CD14-positive monocyte (primary cell): ENCODE measurements at regions not wholly inside any gene's neighbourhood (a gene's known extent, or its start where the extent isn't known, plus 50 kb on each side); places are given as distances from the start of the nearest gene placed in this dataset.

ENCODE experiments used
- DNase-seq, 3 donors: peaks; one replicate each; pipeline ENCODE4 v3.0.0-alpha.2; 2011 to 2022
- H2AFZ ChIP-seq: 2 replicates; pipeline ENCODE4 v1.6.0; 2012; ENCODE audit warnings: mild to moderate bottlenecking, low read depth, low read length, inconsistent platforms; ENCODE audit not compliant: insufficient read depth, poor library complexity, severe bottlenecking
- H3K27ac ChIP-seq, 2 donors: 1 replicate in 1 of 2; 2 replicates in 1 of 2; pipeline ENCODE4 v1.5.1; 2012 to 2013; ENCODE audit warnings: low read length in 2 of 2, control low read depth in 1 of 2, inconsistent platforms in 1 of 2, low read depth in 1 of 2, mild to moderate bottlenecking in 1 of 2
- H3K27me3 ChIP-seq, 2 donors: one replicate each; pipeline versions ENCODE4 v1.6.0 to v1.6.1; 2011 to 2013; ENCODE audit warnings: low read length in 2 of 2; ENCODE audit not compliant: control insufficient read depth in 2 of 2, insufficient read depth in 2 of 2
- H3K36me3 ChIP-seq, 2 donors: replicated peaks in 1 of 2; 1 replicate in 1 of 2; 2 replicates in 1 of 2; pipeline versions ENCODE4 v1.5.1 to v1.6.1; 2012 to 2013; ENCODE audit warnings: low read length in 2 of 2, control low read depth in 1 of 2, inconsistent platforms in 1 of 2, mild to moderate bottlenecking in 1 of 2; ENCODE audit not compliant: insufficient read depth in 2 of 2, control insufficient read depth in 1 of 2
- H3K4me1 ChIP-seq, 2 donors: 1 replicate in 1 of 2; 2 replicates in 1 of 2; pipeline versions ENCODE4 v1.5.1 to v1.6.1; 2012 to 2013; ENCODE audit warnings: low read length in 2 of 2, control low read depth in 1 of 2, inconsistent platforms in 1 of 2, mild to moderate bottlenecking in 1 of 2, moderate library complexity in 1 of 2; ENCODE audit not compliant: insufficient read depth in 2 of 2, control insufficient read depth in 1 of 2
- H3K4me2 ChIP-seq: replicated peaks from 2 replicates; pipeline ENCODE3; 2012; ENCODE audit warnings: low read length, moderate library complexity, mild to moderate bottlenecking; ENCODE audit not compliant: poor library complexity, severe bottlenecking; ENCODE audit errors: extremely low read depth
- H3K4me3 ChIP-seq, 3 experiments: fragments of 200-600 bp in 1 of 3; sonication (generic) in 1 of 3; replicated peaks in 1 of 3; 1 replicate in 2 of 3; 2 replicates in 1 of 3; pipeline ENCODE4 v1.5.1; 2011 to 2013; ENCODE audit warnings: low read length in 3 of 3, mild to moderate bottlenecking in 3 of 3, control low read depth in 2 of 3, low read depth in 2 of 3, inconsistent platforms in 1 of 3, moderate library complexity in 1 of 3
- H3K79me2 ChIP-seq: 2 replicates; pipeline ENCODE4 v1.6.0; 2012; ENCODE audit warnings: mild to moderate bottlenecking, control low read depth, inconsistent platforms, low read length, moderate library complexity; ENCODE audit not compliant: insufficient read depth
- H3K9ac ChIP-seq: 2 replicates; pipeline ENCODE4 v1.6.0; 2017; ENCODE audit warnings: low read length, mild to moderate bottlenecking; ENCODE audit not compliant: insufficient read depth, poor library complexity, severe bottlenecking
- H3K9me3 ChIP-seq, 2 donors: replicated peaks in 1 of 2; 1 replicate in 1 of 2; 2 replicates in 1 of 2; pipeline versions ENCODE4 v1.5.1 to v1.6.1; 2012 to 2013; ENCODE audit warnings: low read length in 2 of 2, control low read depth in 1 of 2; ENCODE audit not compliant: control insufficient read depth in 1 of 2, insufficient read depth in 1 of 2
- H4K20me1 ChIP-seq: 2 replicates; pipeline ENCODE4 v1.6.0; 2012; ENCODE audit warnings: mild to moderate bottlenecking, low read length, control low read depth, moderate library complexity; ENCODE audit not compliant: insufficient read depth
- H3K27ac Mint-ChIP-seq, 7 donors: one replicate each; pipeline ENCODE4 v1.8.0; 2020; ENCODE audit warnings: mild to moderate bottlenecking in 7 of 7, mixed read lengths in 7 of 7, moderate library complexity in 6 of 7, inconsistent platforms in 2 of 7
- H3K27me3 Mint-ChIP-seq, 3 donors: one replicate each; pipeline ENCODE4 v1.8.0; 2021 to 2022; ENCODE audit warnings: low read depth in 3 of 3, mild to moderate bottlenecking in 3 of 3, mixed read lengths in 3 of 3, moderate library complexity in 3 of 3, inconsistent platforms in 1 of 3
- H3K36me3 Mint-ChIP-seq, 2 donors: one replicate each; pipeline ENCODE4 v1.8.0; 2020; ENCODE audit warnings: mixed read lengths in 2 of 2, inconsistent platforms in 1 of 2, mild to moderate bottlenecking in 1 of 2
- H3K4me1 Mint-ChIP-seq: one replicate; pipeline ENCODE4 v1.8.0; 2020; ENCODE audit warnings: mild to moderate bottlenecking, mixed read lengths
- H3K4me3 Mint-ChIP-seq, 2 donors: one replicate each; pipeline ENCODE4 v1.8.0; 2020; ENCODE audit warnings: mild to moderate bottlenecking in 2 of 2, mixed read lengths in 2 of 2, moderate library complexity in 1 of 2
- H3K9me3 Mint-ChIP-seq, 7 donors: one replicate each; pipeline ENCODE4 v1.8.0; 2020 to 2022; ENCODE audit warnings: mixed read lengths in 7 of 7, mild to moderate bottlenecking in 6 of 7, moderate library complexity in 6 of 7, inconsistent platforms in 2 of 7
- CTCF ChIP-seq: fragments of 200-600 bp; IDR thresholded peaks from one replicate; pipeline ENCODE4 v1.8.0; 2022; ENCODE audit warnings: antibody characterized with exemption, mild to moderate bottlenecking
- WGBS: methylation state at CpG from one replicate; pipeline ENCODE4 v1.1.5; 2013; ENCODE audit warnings: missing lambda C conversion rate; ENCODE audit not compliant: insufficient coverage; 5-methylcytosine and 5-hydroxymethylcytosine counted together
- intact Hi-C, 2 donors: fragments of 100-400 bp; cut with micrococcal nuclease; formaldehyde crosslinking; loops; one replicate each; pipeline versions ENCODE4 v1.15.0 to v1.15.1; 2023

DNA sequence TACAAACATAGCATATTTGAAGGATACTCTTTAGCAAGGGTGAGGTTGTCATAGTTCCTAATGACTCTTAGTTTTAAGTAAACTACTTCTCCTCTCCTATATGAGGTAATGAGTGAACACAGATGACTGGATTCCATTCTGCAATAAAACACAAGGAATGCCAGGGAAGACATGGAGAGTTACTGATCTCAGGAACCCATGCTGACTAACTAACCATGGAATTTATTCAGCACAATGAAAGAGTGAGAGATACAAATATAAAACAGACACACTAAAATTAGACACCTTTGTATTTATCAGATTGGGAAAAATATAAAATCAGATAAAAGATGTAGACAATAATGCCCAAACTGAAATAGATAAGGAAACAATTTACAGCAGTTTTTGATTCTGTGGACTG is 1525.9 kb upstream of the SLC10A2 start:
- H3K4me1 Mint-ChIP-seq, result no peaks in the 10 kb centered on the region
- H3K4me3 Mint-ChIP-seq, result no peak overlapping the region
- H3K4me2 ChIP-seq, result no peak overlapping the region

DNA sequence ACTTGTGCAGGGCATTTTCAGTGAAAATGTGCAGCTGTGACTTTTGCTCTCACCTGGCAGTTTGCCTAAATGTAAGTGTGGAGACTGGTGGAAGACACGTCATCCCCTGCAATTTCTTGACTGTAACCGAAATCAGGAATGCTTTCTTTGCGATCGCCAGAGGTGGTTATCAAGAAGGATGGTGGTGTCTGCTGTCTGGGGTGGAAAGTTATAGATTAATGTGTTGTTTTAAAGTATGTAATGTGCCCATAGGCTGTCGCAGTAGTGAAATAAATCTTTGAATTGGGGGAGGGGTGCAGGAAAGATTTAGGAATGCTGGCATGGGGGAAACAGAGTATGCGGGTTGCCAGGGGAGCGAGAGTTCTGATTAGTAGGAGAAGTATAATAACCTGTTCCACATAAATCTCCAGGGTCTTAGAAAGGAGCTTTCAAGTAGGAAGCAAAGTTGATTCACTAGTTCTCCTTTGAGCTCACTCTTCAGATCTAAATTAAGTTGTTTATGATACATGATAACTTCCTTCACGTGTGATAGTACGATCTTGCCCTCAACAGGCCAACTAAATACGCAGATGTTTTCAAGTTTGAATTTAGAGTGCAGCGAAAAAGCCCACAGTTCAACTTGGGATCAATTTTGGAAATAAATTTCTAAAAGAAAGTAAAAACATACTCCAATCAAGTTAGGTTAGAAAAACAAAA is 1520.0 kb upstream of the SLC10A2 start:
- H3K4me3 Mint-ChIP-seq, result no peak overlapping the region

More for the DNA sequence above, 1525.9 kb upstream of the SLC10A2 start:
- H3K9me3 ChIP-seq, result no peaks in the 10 kb centered on the region
- H3K9ac ChIP-seq, result no peak overlapping the region
- H4K20me1 ChIP-seq, result no peaks in the 10 kb centered on the region
- no peak for DNase-seq
- no peak overlapping the region for H2AFZ ChIP-seq
- Mint-ChIP-seq H3K27me3 (peaks cover 0 to 2% (median 0%) of the 10 kb centered on the region in 3 donors), H3K27ac (no peak overlapping the region), H3K9me3 (peaks cover 0 to 5% (median 0%) of the 10 kb centered on the region in 7 donors), H3K36me3 (no peaks in the 10 kb centered on the region)
- no peaks in the 10 kb centered on the region for H3K36me3 ChIP-seq
- no peak overlapping the region for H3K27ac ChIP-seq
- no peaks in the 10 kb centered on the region for H3K27me3 ChIP-seq
- no peak overlapping the region for H3K4me3 ChIP-seq
- H3K79me2 ChIP-seq, result no peaks in the 10 kb centered on the region
- TF ChIP-seq CTCF, result no peak
- no peaks in the 10 kb centered on the region for H3K4me1 ChIP-seq
- intact Hi-C loops, result no loop called here

More for the DNA sequence above, 1520.0 kb upstream of the SLC10A2 start:
- no peak overlapping the region for H3K4me3 ChIP-seq
- H3K9me3 ChIP-seq, result no peaks in the 10 kb centered on the region
- no peaks in the 10 kb centered on the region for H3K36me3 Mint-ChIP-seq
- H3K4me1 Mint-ChIP-seq, result no peaks in the 10 kb centered on the region
- WGBS, result 85% methylated on average over 7 of the region's 11 CpGs
- H3K27me3 ChIP-seq, result no peaks in the 10 kb centered on the region
- DNase-seq, result no peak
- H3K27ac ChIP-seq, result no peak overlapping the region
- TF ChIP-seq CTCF, result no peak
- intact Hi-C loops, result no loop called here
- no peak overlapping the region for H3K9ac ChIP-seq
- H3K27me3 Mint-ChIP-seq, result peaks cover 0 to 2% (median 1%) of the 10 kb centered on the region in 3 donors
- no peaks in the 10 kb centered on the region for H3K4me1 ChIP-seq
- H3K79me2 ChIP-seq, result no peaks in the 10 kb centered on the region
- no peak overlapping the region for H3K27ac Mint-ChIP-seq
- no peak overlapping the region for H2AFZ ChIP-seq
- H4K20me1 ChIP-seq, result no peaks in the 10 kb centered on the region
- no peaks in the 10 kb centered on the region for H3K36me3 ChIP-seq
- H3K4me2 ChIP-seq, result no peak overlapping the region
- peaks cover 0 to 3% (median 1%) of the 10 kb centered on the region in 7 donors for H3K9me3 Mint-ChIP-seq
